ENCODE measurements at regions not wholly inside any gene's neighbourhood (a gene's known extent, or its start where the extent isn't known, plus 50 kb on each side); places are given as distances from the start of the nearest gene placed in this dataset.

DNA sequence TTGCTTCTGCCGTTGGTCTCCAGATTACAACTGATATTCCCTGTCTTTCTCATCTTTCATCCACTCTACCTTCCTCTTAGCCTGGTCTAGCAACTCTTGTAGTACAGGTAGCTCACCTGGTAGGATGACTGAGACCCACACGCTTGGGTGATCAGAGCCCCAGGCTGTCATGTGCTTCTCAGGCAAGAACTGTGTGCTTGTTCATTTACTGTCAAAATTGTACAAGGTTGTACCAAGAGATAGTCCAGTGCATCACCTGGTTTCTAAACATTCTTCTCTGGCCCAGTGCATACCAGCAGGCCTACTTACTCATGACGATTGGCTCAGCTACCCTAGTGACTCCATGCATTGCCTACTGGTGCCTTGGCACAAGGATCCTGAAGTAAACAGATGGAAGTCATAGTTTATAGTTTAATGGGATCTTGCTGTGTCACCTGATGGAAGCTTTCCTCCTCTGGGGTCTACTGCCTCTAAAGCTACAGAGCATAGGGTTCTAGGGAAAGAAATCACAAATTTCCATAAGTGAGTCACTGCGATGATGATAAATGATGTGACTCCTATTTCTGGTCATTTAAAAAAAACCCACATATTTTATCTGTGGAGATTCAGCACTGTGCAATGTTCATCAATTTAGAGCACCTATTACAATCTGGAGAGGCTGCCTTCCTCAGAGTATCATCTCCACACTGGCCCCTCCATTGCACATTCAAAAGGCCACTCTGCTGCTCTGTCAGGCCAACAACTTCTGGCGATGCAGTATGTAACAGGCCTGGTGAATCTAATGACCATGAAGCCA is 481.8 kb upstream of the MEIS1 start:
- TF ChIP-seq, protein P1, sequence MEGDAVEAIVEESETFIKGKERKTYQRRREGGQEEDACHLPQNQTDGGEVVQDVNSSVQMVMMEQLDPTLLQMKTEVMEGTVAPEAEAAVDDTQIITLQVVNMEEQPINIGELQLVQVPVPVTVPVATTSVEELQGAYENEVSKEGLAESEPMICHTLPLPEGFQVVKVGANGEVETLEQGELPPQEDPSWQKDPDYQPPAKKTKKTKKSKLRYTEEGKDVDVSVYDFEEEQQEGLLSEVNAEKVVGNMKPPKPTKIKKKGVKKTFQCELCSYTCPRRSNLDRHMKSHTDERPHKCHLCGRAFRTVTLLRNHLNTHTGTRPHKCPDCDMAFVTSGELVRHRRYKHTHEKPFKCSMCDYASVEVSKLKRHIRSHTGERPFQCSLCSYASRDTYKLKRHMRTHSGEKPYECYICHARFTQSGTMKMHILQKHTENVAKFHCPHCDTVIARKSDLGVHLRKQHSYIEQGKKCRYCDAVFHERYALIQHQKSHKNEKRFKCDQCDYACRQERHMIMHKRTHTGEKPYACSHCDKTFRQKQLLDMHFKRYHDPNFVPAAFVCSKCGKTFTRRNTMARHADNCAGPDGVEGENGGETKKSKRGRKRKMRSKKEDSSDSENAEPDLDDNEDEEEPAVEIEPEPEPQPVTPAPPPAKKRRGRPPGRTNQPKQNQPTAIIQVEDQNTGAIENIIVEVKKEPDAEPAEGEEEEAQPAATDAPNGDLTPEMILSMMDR (conservative IDR thresholded peaks at IDR 0.05), result no peak
- TF ChIP-seq ZFX (IDR thresholded peaks at IDR 0.05), result no peak

All from C4-2B (cell line).